HG03097 (cell line): ENCODE measurements at regions not wholly inside any gene's neighbourhood (a gene's known extent, or its start where the extent isn't known, plus 50 kb on each side); places are given as distances from the start of the nearest gene placed in this dataset.
"Not testable (repeated sequence)": the region's sequence is repeated elsewhere in the genome, so short reads cannot be mapped to it uniquely, and the experiment has no call there.

Experiments used
- ATAC-seq: cut with Tn5 transposase; IDR thresholded peaks from one replicate; pipeline ENCODE4 v1.9.1; 2021; ENCODE audit not compliant: unreplicated experiment, low FRiP score

DNA sequence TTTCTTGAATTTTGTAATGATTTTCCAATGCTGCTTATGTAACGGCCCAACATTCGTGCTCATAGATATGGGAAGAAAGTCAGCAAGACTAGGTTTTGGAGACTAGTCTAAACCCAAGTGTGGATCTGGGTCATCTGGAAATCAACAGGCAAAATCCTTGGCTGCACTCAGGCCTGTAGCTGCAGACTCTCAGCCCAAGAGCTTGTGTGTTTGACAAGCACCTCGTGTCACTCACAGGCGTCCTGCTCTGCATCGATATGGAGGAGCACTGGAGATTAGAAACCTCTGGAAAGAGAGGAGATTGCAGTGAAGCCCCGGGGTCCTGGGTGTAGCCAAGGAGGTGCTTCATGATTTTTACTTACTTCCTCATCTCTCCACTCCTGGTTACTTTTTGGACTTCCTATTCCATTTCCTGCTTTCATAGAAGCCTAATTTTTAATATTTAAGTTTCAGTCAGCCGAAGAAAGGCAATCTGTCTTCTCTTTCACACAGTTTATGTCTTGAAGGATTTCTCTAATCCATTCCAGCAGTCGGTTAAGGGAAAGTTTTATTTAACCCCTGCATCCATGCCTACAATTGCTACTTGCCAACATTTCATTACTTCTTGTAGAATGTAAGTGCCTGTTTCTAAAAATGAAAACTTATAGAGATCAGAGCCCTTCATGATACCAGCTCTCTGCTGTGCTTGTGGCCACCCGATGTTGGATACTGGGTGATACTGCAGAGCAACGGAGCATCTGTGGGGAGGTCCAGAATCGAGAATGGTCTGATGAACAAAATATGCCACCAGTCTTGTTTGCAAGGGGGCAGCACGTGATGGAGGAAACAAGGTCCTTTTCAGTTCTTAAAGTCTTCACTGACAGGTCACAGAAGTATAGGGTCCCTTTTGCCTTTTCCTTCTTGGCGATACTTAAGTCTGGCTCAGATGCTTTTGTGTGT, 296.3 kb downstream of the QKI start:
- ATAC-seq, result no peak

GRCh38 chr6:163709693-163710092, 295.2 kb downstream of the QKI start:
- no peak for ATAC-seq

GRCh38 chr6:163709255-163709654, 294.7 kb downstream of the QKI start:
- ATAC-seq, result no peak

DNA sequence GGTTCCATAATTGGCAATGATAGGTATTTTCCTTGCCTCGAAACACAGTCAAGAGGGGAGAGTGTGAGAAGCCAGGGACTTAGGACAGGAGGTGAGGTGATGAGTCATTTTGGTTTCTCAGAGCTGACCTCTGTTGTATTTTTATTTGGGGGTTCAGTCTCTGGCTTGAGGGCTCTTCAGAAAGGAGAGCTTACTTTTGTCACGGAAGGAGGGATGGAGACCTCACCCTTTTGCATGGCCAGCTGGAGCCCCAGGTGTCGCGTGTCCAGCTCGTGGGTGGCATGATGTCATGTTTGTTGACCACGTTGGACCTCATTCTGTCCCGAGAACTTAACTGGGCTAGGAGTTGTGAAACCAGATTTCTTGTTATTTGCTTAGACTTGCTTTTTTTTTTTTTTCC, 293.9 kb downstream of the QKI start:
- peak; percentile 47 for ATAC-seq

GRCh38 chr6:163707387-163708355, 293.2 kb downstream of the QKI start:
- ATAC-seq, result peak; percentile 33

DNA sequence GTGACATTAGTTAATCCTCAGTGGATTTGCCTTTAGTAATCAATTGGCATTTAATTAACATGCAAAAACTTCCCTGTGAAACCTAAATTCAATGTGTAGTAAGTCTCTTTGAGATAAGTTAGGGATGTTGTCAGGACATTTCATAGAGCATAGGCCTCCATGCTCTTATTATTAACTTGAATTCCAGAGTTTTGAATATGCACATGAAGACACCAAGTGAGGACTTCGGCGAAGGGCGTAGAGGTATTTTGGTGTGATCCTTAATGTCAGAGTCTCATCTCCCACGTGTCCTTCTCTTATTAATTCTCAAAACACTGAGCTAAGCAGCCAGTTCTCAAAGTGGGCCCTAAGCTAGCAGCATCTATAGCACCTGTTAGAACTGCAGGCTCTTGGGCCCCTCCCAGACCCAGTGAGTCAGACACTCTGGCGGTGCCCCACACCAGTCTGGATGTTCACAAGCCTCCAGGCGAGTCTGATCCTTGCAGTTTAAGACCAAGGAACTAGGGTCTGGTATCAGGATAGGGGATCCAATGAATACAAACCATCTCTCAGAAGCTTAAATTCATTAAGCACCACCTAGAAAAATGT, 292.1 kb downstream of the QKI start:
- ATAC-seq, result no peak

DNA sequence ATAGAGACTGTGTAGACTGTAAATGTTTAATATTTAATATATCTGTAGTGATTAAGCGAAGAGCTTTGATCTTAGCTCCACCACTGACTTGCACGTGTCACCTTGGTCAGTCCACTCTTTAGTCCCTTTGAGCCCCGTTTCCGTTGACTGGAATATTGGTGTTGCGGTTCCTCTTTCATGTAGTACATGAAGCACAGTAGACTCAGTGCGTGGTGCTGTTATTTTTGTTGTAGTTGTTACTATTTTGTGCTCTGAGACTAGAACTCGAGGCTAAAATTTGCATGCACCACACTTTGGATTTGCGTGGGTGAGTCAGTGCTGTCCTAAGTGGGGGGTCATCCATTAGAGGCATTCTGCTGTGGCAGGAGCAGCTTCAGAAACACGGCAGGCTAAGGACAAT, 291.4 kb downstream of the QKI start:
- peak; percentile 44 for ATAC-seq

- no peak for ATAC-seq
Observed at GRCh38 chr6:163702736-163703135, 288.2 kb downstream of the QKI start.

DNA sequence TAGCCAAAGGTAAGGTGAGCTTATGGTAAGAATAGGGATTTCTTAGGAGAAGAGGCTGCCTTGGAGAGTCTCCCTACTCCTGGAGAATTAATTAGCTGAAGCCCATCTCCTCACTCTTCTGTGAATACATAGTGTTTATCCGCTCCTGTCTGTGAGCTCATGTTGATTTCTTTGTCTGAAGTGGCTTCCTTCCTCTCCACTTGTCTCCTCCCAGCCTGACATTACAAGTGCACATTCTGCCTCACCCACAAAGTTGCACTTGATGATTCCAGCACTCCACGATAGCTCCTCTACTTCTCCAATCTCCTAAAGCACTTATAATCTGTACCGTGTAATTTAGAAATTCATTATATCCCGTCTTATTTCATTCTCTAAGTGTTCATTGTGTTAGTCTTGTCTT, 287.2 kb downstream of the QKI start:
- no peak for ATAC-seq

DNA sequence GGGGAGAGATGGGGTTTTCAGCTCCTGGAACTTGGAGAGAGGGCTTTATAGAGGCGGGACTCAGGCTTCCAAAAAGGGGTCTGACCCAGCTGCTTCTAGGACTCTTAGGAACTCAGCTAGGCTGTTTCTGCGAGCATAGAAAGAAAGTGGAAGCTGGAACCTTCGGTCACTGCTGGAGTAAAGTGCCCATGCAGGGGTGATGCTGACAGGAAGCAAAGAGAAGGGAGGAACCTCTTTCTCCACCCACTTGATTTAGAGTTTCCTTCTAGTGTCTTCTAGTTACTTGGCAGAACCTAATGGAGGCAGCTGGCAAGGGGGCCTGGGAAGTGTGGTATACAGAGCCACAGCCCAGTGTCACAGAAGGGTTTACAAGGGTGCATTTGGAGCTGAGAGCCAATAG, 283.6 kb downstream of the QKI start:
- no peak for ATAC-seq

DNA sequence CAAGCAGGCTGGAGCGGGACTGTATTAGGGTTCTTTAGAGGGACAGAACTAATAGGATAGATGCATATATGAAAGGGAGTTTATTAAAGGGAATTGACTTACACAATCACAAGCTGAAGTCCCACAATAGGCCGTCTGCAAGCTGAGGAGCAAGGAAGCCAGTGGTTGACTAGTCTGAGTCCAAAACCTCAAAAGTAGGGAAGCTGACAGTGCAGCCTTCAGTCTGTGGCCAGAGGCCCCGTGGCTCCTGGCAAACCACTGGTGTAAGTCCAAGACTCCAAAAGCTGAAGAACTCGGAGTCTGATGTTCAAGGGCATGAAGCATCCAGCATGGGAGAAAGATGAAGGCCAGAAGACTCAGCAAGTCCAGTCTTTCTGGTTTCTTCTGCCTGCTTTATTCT, 281.8 kb downstream of the QKI start:
- not testable (repeated sequence) for ATAC-seq

- ATAC-seq, result no peak
Observed at GRCh38 chr6:163695414-163695864, 280.9 kb downstream of the QKI start.

- no peak for ATAC-seq
Observed at GRCh38 chr6:163694988-163695398, 280.5 kb downstream of the QKI start.

DNA sequence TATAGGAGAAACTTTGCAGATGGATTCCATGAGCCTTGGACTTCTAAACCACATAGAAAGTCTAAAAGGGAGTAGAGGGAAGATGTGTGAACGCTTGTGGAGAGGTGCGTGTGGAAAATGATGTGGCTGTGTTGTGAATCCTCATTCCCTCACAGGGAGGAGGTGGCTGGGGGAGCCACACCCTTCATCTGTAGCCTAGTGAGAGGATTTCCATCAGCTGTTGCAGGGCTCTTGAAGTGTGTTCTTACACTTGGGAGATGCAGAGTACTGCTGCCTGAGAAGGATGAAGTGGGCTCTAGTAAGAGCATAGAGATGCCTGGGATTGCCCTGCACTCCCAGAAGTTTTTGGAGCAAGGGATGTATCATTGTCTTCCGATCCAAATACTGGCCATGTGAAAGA, 279.6 kb downstream of the QKI start:
- ATAC-seq, result no peak

DNA sequence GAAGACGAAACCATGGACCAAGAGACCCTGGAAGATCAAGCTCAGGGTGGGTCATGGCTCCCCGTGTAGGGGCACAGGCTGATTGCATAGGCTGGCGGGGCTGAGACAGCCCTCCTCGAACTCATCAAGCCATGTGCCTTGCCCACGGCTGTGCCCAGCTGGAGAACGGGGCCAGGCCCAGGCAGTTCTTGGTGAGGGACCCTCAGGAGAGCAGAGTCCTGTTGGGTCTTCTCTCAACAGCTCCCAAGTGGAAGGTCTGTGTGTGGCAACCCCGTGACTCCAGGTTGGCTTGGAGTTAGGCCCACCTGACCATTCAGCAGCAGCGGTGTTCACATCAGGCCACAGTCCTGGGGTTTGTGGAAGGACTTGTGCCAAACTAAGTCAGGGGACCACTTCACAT, 276.5 kb downstream of the QKI start:
- ATAC-seq, result no peak

DNA sequence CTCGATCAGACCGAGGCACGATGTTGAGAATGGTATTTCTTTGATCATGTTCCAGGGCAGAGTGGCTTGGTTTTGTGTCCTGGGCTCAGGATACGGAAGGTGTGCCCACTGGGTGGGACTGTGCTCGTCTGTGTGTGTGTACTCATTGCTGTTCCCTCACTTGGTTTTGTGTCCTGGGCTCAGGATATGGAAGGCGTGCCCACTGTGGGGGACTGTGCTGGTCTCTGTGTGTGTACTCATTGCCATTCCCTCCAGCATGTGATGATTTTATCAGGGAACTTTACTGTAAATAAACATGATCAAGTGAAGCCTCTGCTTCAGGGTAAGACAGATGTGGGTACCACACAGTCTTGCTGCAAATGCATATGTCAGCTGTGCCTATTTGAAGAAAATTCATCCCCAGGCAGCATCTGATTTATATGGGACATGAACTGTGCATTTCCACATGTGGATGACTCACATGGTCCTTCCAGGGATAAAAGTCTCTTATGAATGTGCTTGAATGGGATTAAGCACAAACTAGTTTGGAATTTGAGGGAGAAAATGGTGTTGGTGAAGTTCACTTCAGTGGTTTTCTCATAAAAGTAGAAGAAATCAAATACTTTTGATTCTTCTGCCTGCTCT, 274.3 kb downstream of the QKI start:
- ATAC-seq, result no peak

GRCh38 chr6:163687075-163687474, 272.6 kb downstream of the QKI start:
- no peak for ATAC-seq

GRCh38 chr6:163686301-163686700, 271.8 kb downstream of the QKI start:
- no peak for ATAC-seq

GRCh38 chr6:163683105-163683622, 268.6 kb downstream of the QKI start:
- no peak for ATAC-seq

DNA sequence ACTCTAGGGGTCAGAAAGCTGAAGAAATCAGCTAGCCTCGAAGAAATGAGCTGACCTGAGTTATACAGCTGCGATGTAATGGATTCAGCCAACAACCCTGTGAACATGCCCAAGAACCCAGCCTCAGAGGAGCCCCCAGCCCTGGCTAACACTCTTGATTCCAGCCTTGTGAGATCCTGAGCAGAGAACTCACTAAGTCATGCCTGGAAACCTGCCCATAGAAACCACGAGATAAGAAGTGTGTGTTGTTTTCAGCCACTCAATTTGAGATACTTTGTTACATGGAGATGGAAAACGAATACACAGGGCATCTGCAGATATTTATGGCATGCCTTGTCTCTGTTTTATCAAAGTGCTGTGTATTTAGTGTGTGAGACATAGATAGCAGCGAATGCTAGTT, 265.2 kb downstream of the QKI start:
- no peak for ATAC-seq
